Epithelial cell of prostate (primary cell): ENCODE measurements at regions not wholly inside any gene's neighbourhood (a gene's known extent, or its start where the extent isn't known, plus 50 kb on each side); places are given as distances from the start of the nearest gene placed in this dataset.

Source experiments
- DNase-seq: peaks from one replicate; pipeline ENCODE4 v3.0.0-alpha.2; 2011; ENCODE audit warnings: low read depth, low spot score
- H3K27ac ChIP-seq: fragments of 450-650 bp; 2 replicates; pipeline ENCODE4 v1.5.1; 2017; ENCODE audit warnings: mild to moderate bottlenecking

DNA sequence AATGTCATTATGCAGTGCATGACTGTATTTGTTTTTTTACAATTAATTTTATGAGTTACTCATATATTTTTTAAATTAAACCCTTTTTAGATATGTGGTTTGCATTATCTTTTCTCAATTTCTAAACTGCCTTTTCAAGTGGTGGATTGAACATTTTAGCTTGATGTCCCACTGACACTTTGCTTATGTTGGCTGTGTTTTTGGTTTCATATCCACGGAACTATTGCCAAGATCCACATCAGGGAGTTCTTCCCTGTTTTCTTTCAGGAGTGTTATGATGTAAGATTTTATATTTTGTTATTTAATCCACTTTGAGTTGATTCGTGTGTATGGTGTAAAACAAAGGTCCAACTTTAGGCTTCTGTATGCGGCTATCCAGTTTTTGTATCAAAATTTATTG is 1144.9 kb upstream of the EYS start:
- H3K27ac ChIP-seq, result no peak overlapping the region
- DNase-seq, result no peak

DNA sequence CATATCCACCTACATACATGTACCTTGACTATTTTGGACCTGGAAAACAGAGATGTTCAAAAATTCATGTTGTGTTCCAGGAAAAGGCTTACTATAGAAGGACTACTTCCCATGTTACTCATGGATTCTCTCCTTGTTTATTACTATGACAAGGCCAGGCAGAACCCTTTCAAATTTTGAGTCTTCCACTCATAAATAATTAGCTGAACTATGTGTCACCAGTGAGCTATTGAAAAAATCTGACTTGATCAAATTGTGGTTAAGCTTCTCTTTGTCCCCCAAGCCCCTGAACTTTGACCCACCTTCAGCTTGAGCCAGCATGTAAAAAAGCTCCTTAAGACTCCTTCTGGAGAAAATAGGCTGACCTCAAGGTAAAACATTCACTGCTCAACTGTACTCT is 1142.8 kb upstream of the EYS start:
- H3K27ac ChIP-seq, result no peak overlapping the region
- no peak for DNase-seq

DNA sequence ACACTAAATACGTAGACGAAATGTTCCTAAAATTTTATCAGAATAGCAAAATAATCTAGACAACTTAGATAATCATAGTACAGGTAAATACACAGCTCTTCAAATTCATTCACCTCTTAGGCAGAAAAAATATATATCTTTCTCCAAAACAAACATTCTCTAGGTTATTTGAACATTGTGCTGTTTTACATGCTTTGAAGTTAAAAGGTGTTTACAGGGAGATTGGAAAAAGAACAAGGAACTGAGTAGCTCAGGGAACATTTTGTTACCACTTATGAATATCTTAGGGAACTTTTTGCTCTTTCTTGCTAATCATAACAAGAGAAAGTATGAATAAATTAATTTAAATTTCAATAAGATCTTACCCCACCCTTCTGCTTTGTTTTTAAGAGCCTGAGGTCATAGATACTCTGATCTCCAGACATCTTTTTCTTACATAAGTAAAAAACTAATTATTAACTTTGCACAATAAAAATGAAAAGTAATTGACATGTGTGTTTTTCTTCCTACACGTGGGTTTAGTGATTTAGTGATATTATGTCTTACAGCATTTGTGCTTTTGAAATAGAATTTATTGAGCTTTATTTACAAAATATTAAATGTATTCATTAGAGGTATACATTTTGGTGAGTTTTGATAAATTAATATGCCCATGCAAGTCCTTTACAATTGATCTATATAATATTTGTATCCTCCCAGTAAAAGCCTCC is 1141.4 kb upstream of the EYS start:
- no peak overlapping the region for H3K27ac ChIP-seq
- no peak for DNase-seq

DNA sequence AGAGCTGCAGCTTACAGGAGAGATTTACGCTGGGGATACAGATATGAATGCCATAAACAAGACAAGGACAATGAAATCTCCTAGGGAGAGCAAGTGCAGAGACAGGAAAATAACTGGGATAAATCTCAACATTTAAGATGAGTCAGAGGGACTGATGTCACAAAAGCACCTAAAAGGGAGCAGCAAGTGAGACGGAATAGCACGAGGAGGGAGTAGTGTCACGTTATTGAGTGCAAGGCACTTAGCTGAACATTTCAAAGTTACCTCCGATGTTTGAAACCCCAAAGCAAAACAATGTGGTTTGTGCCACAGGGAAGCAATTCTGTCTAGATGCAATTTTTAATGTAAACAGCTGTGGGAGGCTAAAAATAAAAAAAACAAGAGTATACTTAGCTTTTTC is 1131.7 kb upstream of the EYS start:
- no peak overlapping the region for H3K27ac ChIP-seq

DNA sequence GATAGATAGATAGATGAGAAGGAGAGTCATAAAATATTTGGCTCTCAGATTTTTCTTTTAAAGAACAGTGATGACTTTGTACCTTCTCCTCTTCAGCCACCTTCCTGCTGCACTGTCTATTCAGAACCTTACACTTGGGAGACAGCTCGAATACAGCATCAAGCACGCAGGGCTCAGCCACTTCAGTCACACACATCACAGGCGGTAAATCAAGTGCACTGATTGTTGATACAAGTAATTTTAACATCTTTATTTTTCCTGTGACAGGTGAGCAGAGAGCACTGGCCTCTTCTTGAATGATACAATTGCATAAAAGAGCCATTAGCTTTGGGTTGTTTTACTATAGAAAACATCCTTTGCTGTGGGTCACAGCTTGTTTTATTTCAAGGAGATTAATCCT is 1118.5 kb upstream of the EYS start:
- H3K27ac ChIP-seq, result no peak overlapping the region
- DNase-seq, result no peak

More for the DNA sequence above, 1131.7 kb upstream of the EYS start:
- no peak for DNase-seq

DNA sequence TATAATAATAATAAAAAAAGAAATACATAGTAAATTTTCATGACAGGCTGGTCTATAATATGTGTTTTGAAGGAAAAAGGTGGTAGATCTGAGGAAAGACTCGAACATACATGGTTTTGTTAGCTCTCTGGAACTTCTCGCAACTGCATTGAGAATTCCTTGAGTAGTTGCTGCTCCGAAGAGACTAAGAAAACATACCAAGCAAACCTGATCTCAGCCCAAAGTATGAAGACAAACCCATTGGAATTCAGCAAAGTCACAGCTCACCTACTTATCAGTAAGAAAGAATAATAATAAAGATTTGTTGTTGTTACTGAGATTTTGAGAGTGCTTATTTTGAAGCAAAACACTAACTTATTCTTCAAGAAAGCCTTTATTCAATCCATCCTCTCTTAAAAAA is 1107.1 kb upstream of the EYS start:
- DNase-seq, result no peak
- no peak overlapping the region for H3K27ac ChIP-seq

DNA sequence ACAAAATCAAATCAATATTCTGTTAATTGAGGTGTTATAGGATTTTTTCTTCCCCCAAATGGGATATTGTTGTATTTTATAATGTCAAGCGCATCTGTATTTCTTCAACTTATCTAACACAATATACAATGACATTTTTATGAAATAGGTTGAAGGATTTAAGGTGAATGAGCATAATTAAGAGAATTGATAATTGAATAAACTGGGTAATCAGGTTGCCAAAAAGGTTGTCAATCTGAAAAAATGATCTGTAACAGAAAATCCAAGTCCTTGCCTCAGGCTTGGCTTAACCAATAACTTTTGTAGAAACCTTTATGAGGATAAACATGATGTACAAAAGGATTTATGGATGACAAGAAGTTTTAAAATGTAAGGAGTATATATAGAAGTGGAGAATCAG is 1101.7 kb upstream of the EYS start:
- DNase-seq, result no peak
- no peak overlapping the region for H3K27ac ChIP-seq

DNA sequence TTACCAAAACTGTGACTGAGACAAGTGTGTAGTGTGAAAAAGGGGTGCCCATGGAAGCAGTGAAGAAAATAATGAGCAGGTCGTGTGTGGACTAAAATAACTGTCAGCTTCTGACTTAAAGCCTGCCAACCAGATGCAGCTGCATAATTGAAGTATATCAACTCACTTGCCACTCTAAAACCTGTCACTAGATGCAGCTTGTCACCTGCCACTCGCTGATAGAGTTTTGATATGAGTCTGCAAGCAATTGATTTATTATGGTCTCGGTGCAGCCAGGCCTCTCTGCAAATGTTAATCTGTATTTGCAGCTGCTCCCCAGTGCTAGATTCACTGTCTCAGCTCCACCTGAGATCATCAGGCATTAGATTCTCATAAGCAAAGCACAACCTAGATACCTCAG is 1090.0 kb upstream of the EYS start:
- no peak overlapping the region for H3K27ac ChIP-seq
- DNase-seq, result no peak

DNA sequence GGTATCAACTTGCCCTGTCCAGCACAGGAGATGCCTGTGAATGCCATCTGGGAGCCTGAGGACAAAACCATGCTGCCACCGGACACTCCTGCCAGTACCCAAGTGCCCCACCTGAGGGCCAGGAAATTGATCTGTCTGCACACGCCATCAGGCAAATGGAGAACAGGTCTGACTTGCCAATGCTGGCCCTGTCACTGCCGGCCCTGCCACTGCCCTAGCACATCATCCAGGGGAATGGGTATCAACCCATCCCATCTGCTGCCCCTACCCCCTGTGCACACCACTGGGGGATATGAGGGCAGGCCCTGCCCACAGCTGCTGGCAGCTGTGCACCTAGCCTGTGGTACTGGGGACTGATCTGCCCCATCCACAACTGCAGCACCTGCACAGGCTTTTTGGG is 1081.6 kb upstream of the EYS start:
- H3K27ac ChIP-seq, result no peak overlapping the region
- no peak for DNase-seq

DNA sequence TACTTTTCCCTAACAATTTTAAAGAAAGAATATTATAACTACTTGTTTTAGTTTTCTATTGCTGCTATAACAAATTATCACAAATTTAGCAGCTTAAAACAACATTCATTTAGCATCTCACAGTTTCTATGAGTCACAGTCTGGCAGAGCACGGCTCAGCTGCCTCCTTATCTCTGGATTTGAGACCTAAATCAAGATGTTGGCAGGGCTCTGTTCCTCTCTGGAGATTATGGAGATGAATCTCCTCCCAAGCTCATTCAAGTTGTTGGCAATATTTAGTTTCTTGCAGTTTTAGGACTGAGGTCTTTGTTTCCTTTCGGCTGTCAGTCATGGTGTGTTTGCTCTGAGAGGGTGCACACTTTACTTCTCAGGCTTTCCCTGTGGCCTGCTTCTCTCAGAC is 1065.8 kb upstream of the EYS start:
- DNase-seq, result no peak
- H3K27ac ChIP-seq, result no peak overlapping the region

DNA sequence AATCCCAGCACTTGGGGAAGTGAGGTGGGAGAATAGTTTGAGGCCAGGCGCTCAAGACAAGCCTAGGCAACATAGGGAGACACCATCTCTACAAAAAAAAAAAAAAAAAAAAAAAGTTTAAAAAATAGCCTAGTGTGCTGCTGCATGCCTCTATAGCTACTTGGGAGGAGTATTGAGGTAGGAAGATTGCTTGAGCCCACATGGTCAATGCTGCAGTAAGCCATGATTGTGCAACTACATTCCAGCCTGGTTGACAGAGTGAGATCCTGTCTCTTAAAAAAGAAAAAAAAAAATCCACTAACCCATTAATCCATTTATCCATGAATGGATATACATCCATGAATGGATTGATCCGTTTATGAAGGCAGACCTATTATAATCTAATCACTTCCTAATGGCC is 1064.6 kb upstream of the EYS start:
- no peak for DNase-seq

DNA sequence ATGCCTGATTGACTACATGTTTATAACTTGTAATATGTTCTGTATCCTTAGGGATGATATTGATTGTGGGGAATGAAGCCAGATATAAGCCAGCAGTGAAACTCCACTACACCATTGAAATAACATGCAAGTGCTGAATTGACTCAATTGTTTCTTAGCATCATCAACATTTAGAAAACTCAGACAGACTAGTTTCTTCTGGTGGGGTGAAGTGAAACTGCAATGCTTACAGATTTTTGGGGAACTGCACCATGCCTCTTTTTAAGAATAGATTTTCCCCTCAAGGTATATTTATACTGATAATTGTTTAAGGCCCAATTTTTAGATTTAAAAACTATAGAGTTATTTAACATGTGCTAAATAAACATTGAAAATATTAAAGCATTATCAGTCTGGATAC is 1044.6 kb upstream of the EYS start:
- DNase-seq, result no peak
- no peak overlapping the region for H3K27ac ChIP-seq

More for the DNA sequence above, 1064.6 kb upstream of the EYS start:
- H3K27ac ChIP-seq, result no peak overlapping the region

DNA sequence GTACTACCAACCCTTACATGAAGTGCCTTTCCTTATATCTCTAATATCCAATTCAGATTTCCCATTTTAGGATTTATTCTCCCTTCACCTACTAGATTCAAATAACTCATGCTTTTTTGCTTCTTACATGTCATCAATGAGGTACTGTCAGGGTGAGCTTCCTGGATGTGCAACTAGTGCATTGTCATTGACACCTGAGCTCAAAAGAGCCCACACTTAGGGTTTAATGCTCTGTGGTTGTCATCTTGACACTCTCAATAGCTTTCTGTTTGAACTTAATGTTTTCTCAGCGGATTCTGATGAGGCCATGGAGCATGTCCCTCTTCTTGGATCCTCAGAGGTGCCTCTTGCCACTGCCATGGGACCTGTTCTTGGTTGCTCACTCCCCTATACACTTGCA is 1033.3 kb upstream of the EYS start:
- DNase-seq, result no peak

DNA sequence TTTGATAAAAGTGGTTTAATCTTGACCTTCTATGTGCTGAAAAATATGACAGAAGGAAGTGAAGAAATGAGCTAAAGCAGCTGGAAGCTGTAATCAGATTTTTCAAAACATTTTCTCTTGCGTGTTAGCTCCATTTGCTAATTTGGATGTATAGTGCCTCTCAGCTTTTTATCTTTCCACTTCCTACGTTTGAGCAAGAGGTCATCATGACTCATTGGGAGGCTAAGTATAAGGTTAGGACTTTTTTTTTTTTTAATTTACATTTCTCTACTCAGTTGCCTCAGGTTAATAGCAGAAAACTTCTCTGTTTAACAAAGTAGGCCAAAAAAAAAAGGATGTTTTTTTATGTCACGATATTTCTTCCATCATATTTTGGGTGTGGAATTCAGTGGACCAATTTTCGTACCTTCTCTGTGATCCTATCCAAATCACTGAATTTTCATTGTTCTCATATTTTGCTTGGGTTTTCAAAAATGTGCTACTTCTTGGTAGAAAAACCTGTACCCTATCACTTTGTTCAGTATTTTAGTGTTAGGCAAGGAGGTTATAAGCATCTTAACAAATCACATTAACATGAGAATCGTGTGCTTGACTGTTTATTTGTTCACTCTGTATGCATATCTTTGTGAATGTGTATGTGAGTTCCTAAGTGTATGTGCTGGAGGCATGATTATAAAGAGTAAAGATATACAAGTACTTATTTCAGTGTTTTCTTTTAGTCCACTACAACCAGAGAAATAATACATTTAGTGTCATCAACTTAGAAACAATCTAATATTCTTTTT is 1028.3 kb upstream of the EYS start:
- no peak for DNase-seq

More for the DNA sequence above, 1033.3 kb upstream of the EYS start:
- no peak overlapping the region for H3K27ac ChIP-seq

DNA sequence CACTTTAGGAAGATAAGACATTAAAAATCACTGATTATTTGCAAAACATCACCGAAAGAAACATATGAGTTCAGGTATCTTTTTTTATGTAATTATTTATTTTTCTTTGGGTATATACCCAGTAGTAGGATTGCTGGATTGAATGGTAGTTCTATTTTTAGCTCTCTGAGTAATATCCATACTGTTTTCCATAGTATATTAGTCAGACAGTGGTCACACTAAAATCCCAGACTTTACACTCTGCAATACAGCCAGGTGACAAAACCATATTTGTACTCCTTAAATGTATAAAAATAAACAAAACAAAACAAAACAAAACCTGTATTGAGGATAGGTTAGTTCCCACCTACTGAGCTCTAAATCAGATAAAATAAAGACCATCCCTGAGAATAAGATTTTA is 1024.3 kb upstream of the EYS start:
- H3K27ac ChIP-seq, result no peak overlapping the region
- no peak for DNase-seq

More for the DNA sequence above, 1028.3 kb upstream of the EYS start:
- no peak overlapping the region for H3K27ac ChIP-seq

DNA sequence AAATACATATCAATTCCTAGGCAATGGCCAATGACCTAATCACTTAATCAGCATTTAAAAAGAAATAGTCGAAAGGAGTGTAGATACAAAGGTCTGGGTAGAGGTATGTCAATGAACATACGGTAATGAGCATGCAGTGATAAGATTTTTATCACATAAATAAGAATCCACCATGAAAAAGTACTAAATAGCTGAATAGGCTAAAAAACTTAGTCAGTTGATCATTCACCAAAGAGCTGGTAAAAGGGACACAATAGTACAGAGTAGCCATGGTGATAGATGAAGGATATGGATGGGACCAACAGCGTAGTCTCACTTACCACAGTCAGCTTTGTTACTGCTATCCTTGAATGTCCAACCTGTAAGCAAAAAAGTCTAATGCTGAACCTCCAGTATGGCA is 1018.6 kb upstream of the EYS start:
- no peak for DNase-seq
- no peak overlapping the region for H3K27ac ChIP-seq

DNA sequence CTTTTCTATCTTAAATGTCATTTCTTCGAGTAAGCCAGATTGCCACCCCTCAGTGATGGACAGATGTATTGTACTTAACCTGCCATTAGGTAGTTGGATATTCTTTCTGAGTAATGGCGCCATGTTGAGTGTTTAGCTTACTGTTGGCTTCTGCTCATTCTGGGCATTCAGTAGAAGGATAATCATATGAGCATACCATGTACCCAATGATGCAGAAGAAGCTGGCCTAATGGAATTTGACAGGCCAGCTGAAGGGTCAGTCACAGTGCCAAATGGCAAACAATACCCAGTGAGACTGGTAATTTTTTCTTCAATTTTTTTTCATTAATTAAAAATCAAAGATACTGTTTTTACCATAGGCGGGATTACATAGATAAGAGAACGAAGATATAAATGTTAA is 1010.8 kb upstream of the EYS start:
- DNase-seq, result no peak
- H3K27ac ChIP-seq, result no peak overlapping the region

DNA sequence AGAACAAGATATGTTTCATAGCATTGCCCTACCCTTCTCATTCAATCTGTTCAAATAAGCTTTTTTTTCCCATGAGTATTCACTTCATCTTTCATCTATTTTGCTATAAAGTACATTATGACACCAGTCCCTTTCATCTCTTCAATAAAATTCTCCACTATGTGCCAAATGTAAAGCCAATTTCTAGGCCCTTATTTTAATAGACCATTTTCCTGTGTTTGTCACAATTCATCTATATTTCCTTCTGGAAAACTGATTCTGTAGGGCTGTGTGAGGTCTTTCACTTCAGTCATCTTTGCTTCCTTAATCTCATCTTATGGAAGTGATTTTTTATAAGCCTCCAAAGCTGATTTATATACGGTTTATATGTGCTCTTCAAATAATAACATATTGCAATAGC is 992.4 kb upstream of the EYS start:
- no peak for DNase-seq
- no peak overlapping the region for H3K27ac ChIP-seq

DNA sequence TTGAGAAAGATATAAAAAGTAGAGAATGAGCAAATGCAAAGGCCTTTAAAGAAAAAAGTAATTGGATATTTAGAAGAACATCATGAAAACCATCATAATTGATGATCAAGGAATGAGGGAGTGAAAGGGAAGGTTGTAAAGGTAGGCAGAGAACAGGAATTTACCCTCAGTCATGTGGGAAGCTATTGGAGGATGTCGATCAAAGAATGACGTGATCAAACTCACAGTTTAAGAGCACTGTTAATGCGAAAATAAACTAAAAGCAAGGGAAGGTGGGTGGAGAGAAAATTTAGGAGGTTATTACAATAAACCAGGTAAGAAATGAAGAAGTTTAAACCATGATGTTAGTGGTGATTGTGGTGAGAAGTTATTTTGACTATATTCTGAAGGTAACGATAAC is 982.6 kb upstream of the EYS start:
- H3K27ac ChIP-seq, result no peak overlapping the region
- DNase-seq, result no peak

DNA sequence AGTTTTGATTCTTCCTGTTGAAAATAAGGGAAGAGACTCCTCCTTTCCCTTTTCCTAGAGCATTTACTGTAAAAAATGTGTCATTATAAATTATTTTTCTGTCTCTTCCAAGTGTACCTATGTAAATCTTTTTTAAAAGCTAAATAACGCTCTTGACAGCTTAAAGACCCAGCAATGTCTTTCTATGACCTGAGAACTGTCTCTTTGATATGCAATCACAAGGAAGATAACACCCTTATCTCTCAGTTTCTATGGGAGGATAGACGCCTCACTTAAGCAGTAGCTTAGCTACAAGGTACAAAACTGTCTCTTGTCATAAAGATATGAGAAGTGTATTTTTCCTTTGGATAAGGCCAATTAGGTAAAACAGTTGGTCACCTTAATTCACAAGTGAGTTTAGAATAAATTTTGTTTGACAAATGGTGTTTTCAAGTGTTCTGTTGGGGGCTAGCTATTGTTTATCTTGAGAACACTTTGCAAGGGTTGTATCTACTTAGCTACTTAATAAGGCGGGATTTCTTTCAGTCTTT is 980.6 kb upstream of the EYS start:
- H3K27ac ChIP-seq, result no peak overlapping the region
- DNase-seq, result no peak

DNA sequence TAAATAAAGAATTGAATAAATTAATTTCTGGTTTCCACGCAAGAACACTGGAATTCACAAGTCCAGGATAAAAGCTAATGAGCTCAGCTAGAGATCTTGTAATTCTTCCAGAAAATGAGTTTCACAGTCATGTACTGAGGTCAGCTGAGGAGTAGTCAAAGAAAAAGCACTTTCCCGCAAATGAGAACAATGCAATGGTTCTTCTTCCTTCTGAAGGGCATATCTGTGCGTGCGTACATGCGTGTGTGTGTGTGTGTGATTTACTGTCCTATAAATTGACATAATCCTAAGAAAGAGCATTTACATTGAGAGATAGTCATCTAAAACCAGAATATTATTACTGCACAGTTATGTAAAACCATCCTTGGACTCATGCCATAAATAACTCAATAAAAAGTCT is 968.9 kb upstream of the EYS start:
- H3K27ac ChIP-seq, result no peak overlapping the region
- no peak for DNase-seq

DNA sequence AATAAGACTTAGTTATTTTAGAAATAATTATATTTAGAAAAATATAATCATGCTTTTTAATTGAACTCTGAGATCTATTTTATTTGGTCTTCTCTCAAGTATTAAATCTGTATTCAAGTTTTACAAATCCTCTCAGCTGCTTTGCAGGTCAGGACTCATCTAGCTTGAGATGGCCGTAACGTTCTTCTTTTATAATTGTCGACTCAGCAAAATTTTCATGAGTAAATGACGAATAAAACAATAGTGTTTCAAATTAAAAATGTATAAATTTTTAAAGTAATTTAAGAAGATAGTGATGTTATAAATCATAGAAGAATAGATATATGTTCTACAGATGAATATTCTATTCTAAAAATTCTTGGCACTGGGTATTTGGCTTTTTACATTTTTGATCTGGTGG is 957.1 kb upstream of the EYS start:
- no peak overlapping the region for H3K27ac ChIP-seq
- DNase-seq, result no peak
